DMS114 treated with DMSO at 0.1 percent for 48 hours (cell line): ENCODE measurements at regions not wholly inside any gene's neighbourhood (a gene's known extent, or its start where the extent isn't known, plus 50 kb on each side); places are given as distances from the start of the nearest gene placed in this dataset.
"Not testable (repeated sequence)": the region's sequence is repeated elsewhere in the genome, so short reads cannot be mapped to it uniquely, and the experiment has no call there.

ENCODE experiments used
- DNase-seq: peaks from one replicate; lab custom pipeline; 2025; ENCODE audit not compliant: unreplicated experiment; lab: John Stamatoyannopoulos, UW

GRCh38 chrX:101823236-101823635 lies 108.6 kb downstream of the ZMAT1 start:
- DNase-seq, result no peak

GRCh38 chrX:101817739-101818138 lies 114.1 kb downstream of the ZMAT1 start:
- DNase-seq, result not testable (repeated sequence)

- no peak for DNase-seq
These were observed 118.6 kb downstream of the ZMAT1 start for GRCh38 chrX:101813200-101813599.

- DNase-seq, result peak; percentile 2
These were observed 128.4 kb downstream of the ZMAT1 start for GRCh38 chrX:101803451-101803850.

- peak; percentile 89 for DNase-seq
These were observed 132.4 kb downstream of the ZMAT1 start for GRCh38 chrX:101799387-101799786.

- no peak for DNase-seq
These were observed 128.3 kb upstream of the ARMCX2 start for GRCh38 chrX:101787934-101788333.

- DNase-seq, result no peak
These were observed 125.5 kb upstream of the ARMCX2 start for GRCh38 chrX:101785142-101785541.

GRCh38 chrX:101780421-101780820 lies 120.8 kb upstream of the ARMCX2 start:
- not testable (repeated sequence) for DNase-seq

- DNase-seq, result no peak
These were observed 114.7 kb upstream of the ARMCX2 start for GRCh38 chrX:101774340-101774739.

GRCh38 chrX:101764538-101764937 lies 104.9 kb upstream of the ARMCX2 start:
- no peak for DNase-seq

GRCh38 chrX:101759000-101759399 lies 99.3 kb upstream of the ARMCX2 start:
- peak; percentile 21 for DNase-seq

- no peak for DNase-seq
These were observed 91.1 kb upstream of the ARMCX2 start for GRCh38 chrX:101750744-101751143.

GRCh38 chrX:101749436-101749835 lies 89.8 kb upstream of the ARMCX2 start:
- DNase-seq, result no peak

- no peak for DNase-seq
These were observed 85.4 kb upstream of the ARMCX2 start for GRCh38 chrX:101745046-101745445.

- DNase-seq, result no peak
These were observed 84.4 kb upstream of the ARMCX2 start for GRCh38 chrX:101744085-101744484.

- DNase-seq, result no peak
These were observed 81.0 kb upstream of the ARMCX2 start for GRCh38 chrX:101740642-101741041.

- DNase-seq, result not testable (repeated sequence)
These were observed 79.2 kb upstream of the ARMCX2 start for GRCh38 chrX:101738867-101739266.

GRCh38 chrX:101738411-101738810 lies 78.8 kb upstream of the ARMCX2 start:
- DNase-seq, result not testable (repeated sequence)

- DNase-seq, result no peak
These were observed 77.0 kb upstream of the ARMCX2 start for GRCh38 chrX:101736651-101737050.

- DNase-seq, result no peak
These were observed 73.2 kb upstream of the ARMCX2 start for GRCh38 chrX:101732870-101733269.

- no peak for DNase-seq
These were observed 70.3 kb upstream of the ARMCX2 start for GRCh38 chrX:101729986-101730385.
